ENCODE measurements at regions not wholly inside any gene's neighbourhood (a gene's known extent, or its start where the extent isn't known, plus 50 kb on each side); places are given as distances from the start of the nearest gene placed in this dataset.
A peak's percentile ranks its signal among the peaks of the same experiment; 100 is the strongest.

DNA sequence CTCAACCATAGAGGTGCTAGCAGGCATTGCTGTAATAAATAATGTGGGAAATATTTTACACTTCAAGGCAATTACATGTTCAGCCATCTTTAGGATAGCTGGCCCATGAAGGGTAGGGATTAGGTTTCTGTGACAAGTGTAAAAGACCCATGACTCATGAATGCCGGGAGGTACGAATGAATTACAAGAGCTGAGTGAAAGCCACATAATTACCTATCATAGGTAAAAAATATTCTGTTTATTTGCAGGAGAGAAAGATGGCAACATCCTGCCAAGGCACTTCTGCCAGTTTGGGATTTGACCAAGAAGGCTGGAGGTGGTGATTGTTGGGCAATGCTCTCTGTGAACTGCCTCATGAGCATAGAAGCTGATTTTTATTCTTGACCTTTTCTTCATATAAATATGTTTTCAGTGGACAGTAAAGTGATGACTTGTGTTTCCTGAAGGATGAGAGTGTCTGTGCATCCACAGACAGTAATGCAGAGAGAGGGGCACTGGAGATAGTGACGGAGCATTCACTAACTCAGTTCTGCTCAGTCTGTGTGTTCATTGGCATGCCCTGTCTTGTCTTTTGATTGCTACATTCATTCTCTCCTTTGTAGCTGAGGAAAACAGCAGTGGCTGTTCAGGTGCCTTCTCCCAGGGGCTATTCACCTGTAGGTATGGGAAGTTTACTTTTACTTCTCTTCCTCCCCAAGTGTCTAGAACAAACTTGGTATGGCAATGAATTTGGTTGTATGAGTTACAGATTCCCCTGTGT lies 481.1 kb downstream of the TFAP2B start:
- TF ChIP-seq CTCF (optimal IDR thresholded peaks at IDR 0.05 in 1 of 3, IDR thresholded peaks at IDR 0.05 in 1 of 3, conservative IDR thresholded peaks at IDR 0.05 in 1 of 3; ENCODE audit: extremely low read depth in 1 of 3, insufficient read depth in 2 of 3, low read length in 3 of 3) (no peak), EZH2 (IDR thresholded peaks at IDR 0.05; ENCODE audit: low read length) (no peak)
- Histone ChIP-seq H3K9ac (ENCODE audit: control insufficient read depth, extremely low read depth, insufficient read depth, low read length) (no peak overlapping the region), H3K27me3 (ENCODE audit: control insufficient read depth, extremely low read depth, insufficient read depth, low read length) (no peaks in the 10 kb centered on the region), H3K4me1 (ENCODE audit: control insufficient read depth, extremely low read depth, insufficient read depth, low read length) (peaks cover 14% of the 10 kb centered on the region), H4K20me1 (ENCODE audit: control insufficient read depth, extremely low read depth, insufficient read depth, low read length) (no peaks in the 10 kb centered on the region), H3K27ac (ENCODE audit: control insufficient read depth, insufficient read depth, low read length) (peak overlapping the region; percentile 66), H3K79me2 (ENCODE audit: control insufficient read depth, insufficient read depth, low read length) (no peaks in the 10 kb centered on the region), H3K4me2 (ENCODE audit: control insufficient read depth, extremely low read depth, insufficient read depth, low read depth, low read length) (peak overlapping the region; percentile 68), H3K9me1 (ENCODE audit: control insufficient read depth, extremely low read depth, insufficient read depth, low read length) (no peaks in the 10 kb centered on the region), H3K9me3 (ENCODE audit: control insufficient read depth, low read depth, low read length) (no peaks in the 10 kb centered on the region), H3K36me3 (ENCODE audit: control insufficient read depth in 2 of 2, extremely low read depth in 1 of 2, insufficient read depth in 2 of 2, low read length in 2 of 2) (no peaks in the 10 kb centered on the region), H2AFZ (ENCODE audit: control insufficient read depth, low read length) (no peak overlapping the region), H3K4me3 (ENCODE audit: control insufficient read depth in 2 of 3, extremely low read depth in 1 of 3, insufficient read depth in 2 of 3, low read depth in 1 of 3, low read length in 3 of 3) (peak overlapping the region in 1 of 3 experiments; percentile 9)
- DNase-seq (ENCODE audit: low read depth, low spot score) (peak; percentile 4), FAIRE-seq (peak; percentile 95)
- dilution Hi-C loops (cut with MboI; ENCODE audit: extremely low pct_ligation_motif_present, low sequenced_read_pairs) = no loop called here

DNA sequence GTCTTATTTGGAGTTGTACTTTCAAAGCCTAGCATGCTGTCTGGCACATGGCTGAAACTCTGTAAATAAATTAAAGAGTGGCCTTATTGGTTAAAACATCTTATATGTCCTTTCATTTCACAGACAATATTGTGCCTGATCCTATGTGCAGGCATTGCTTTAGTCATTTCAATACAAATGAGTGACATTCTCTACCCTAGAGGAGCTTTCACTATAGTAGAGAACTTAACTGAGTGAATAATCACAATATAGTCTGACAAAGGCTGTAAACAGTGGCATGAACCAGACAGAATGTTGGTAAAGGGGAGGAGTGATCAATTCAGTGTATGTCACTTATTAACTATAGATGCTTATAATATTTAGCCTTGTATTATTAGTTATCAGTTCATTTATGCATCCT lies 481.8 kb downstream of the TFAP2B start:
- Histone ChIP-seq H3K27me3 (ENCODE audit: control insufficient read depth, extremely low read depth, insufficient read depth, low read length) (no peaks in the 10 kb centered on the region), H2AFZ (ENCODE audit: control insufficient read depth, low read length) (no peak overlapping the region), H3K36me3 (ENCODE audit: control insufficient read depth in 2 of 2, extremely low read depth in 1 of 2, insufficient read depth in 2 of 2, low read length in 2 of 2) (no peaks in the 10 kb centered on the region), H3K79me2 (ENCODE audit: control insufficient read depth, insufficient read depth, low read length) (no peaks in the 10 kb centered on the region), H3K9me3 (ENCODE audit: control insufficient read depth, low read depth, low read length) (no peaks in the 10 kb centered on the region), H3K4me1 (ENCODE audit: control insufficient read depth, extremely low read depth, insufficient read depth, low read length) (peaks cover 14% of the 10 kb centered on the region), H3K4me3 (ENCODE audit: control insufficient read depth in 2 of 3, extremely low read depth in 1 of 3, insufficient read depth in 2 of 3, low read depth in 1 of 3, low read length in 3 of 3) (no peak overlapping the region), H3K4me2 (ENCODE audit: control insufficient read depth, extremely low read depth, insufficient read depth, low read depth, low read length) (peak overlapping the region; percentile 68), H3K9me1 (ENCODE audit: control insufficient read depth, extremely low read depth, insufficient read depth, low read length) (no peaks in the 10 kb centered on the region), H3K27ac (ENCODE audit: control insufficient read depth, insufficient read depth, low read length) (no peak overlapping the region), H3K9ac (ENCODE audit: control insufficient read depth, extremely low read depth, insufficient read depth, low read length) (no peak overlapping the region), H4K20me1 (ENCODE audit: control insufficient read depth, extremely low read depth, insufficient read depth, low read length) (no peaks in the 10 kb centered on the region)
- DNase-seq (ENCODE audit: low read depth, low spot score) (no peak), FAIRE-seq (no peak)
- no peak for TF ChIP-seq CTCF (optimal IDR thresholded peaks at IDR 0.05 in 1 of 3, IDR thresholded peaks at IDR 0.05 in 1 of 3, conservative IDR thresholded peaks at IDR 0.05 in 1 of 3; ENCODE audit: extremely low read depth in 1 of 3, insufficient read depth in 2 of 3, low read length in 3 of 3)
- TF ChIP-seq EZH2 (IDR thresholded peaks at IDR 0.05; ENCODE audit: low read length) = no peak
- dilution Hi-C loops (cut with MboI; ENCODE audit: extremely low pct_ligation_motif_present, low sequenced_read_pairs) = no loop called here

All from keratinocyte (primary cell).